Kidney glomerular epithelial cell (primary cell): ENCODE measurements at regions not wholly inside any gene's neighbourhood (a gene's known extent, or its start where the extent isn't known, plus 50 kb on each side); places are given as distances from the start of the nearest gene placed in this dataset.
A peak's percentile ranks its signal among the peaks of the same experiment; 100 is the strongest.

ENCODE experiments used
- DNase-seq: peaks from one replicate; lab custom pipeline; 2025; lab: John Stamatoyannopoulos, UW

GRCh38 chr20:12022126-12022525 is 104.4 kb downstream of the BTBD3 start:
- DNase-seq, result no peak

GRCh38 chr20:12023194-12023795 is 105.6 kb downstream of the BTBD3 start:
- no peak for DNase-seq

- DNase-seq, result no peak
Measured at GRCh38 chr20:12028771-12029170, 111.1 kb downstream of the BTBD3 start.

- DNase-seq, result no peak
Measured at GRCh38 chr20:12030470-12030869, 112.8 kb downstream of the BTBD3 start.

DNA sequence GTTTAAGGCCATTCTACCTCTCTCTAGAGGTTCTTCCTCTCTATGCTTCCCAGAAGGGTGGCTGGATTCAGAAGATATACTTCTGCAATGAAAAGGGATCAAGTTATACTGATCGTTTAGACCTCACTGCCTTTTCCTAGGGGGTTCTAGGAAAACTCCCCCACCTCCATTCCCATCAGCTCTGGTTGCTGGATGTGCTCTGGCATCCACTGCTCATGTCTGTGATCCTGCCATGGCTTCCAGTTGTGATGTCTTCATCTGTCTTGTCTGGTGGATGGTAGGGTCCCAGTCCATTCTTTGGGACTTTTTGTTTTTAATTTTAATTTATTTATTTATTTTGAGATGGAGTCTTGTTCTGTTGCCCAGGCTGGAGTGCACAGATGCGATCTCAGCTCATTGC is 118.4 kb downstream of the BTBD3 start:
- no peak for DNase-seq

DNA sequence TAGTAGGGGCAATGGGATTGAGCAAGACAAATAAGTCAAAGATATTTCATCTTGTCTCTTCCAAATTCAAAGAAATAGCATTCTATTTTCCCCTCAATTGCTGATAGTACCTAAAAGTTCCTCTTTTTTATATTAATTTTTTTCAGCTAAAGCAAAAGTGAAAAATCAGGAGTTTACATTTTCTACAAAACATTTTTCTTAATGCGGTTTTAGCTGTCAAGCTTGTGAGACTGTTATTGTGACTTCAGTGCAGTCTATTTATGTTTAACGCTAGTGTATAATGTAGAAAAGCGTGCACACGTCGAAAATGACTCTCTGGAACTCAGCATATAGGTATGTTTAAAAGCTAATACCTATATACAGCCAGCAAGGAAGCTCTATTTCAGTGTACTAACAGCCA is 119.8 kb downstream of the BTBD3 start:
- DNase-seq, result no peak

DNA sequence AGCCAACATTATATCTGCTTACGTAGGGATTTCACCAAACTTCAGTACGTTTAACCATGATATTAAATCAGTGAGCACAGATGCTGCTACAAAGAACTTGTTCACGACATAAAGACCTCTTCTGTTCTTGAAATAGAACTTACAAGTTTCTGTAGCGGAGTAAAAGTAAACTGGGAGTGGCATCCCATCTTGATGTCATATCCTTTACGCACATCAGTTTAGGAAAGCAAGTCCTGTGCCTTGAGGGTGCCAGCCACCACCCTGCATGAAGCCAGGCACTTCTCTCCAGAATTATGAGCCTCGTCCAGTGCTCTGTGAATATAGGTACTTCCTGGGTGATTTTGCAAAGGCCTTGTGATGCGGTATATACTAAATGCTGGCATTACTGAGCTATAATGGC is 122.6 kb downstream of the BTBD3 start:
- no peak for DNase-seq

DNA sequence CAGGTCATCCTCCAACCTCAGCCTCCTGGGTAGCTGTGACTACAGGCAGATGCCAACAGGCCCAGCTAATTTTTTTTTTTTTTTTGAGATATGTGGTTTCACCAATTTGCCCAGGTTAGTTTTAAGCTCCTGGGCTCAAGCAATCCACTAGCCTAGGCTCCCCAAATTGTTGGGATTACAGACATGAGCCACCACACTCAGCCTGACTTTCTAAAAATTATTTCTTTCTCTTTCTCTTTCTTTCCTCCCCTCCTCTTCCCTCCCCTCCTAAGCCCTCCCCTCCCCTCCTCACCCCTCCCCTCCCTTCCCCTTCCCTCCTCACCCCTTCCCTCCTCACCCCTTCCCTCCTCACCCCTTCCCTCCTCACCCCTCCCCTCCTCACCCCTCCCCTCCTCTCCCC is 127.3 kb downstream of the BTBD3 start:
- no peak for DNase-seq

GRCh38 chr20:12047838-12048432 is 130.2 kb downstream of the BTBD3 start:
- peak; percentile 2 for DNase-seq

- DNase-seq, result no peak
Measured at GRCh38 chr20:12049125-12049524, 131.4 kb downstream of the BTBD3 start.

GRCh38 chr20:12051206-12052163 is 133.8 kb downstream of the BTBD3 start:
- DNase-seq, result no peak

DNA sequence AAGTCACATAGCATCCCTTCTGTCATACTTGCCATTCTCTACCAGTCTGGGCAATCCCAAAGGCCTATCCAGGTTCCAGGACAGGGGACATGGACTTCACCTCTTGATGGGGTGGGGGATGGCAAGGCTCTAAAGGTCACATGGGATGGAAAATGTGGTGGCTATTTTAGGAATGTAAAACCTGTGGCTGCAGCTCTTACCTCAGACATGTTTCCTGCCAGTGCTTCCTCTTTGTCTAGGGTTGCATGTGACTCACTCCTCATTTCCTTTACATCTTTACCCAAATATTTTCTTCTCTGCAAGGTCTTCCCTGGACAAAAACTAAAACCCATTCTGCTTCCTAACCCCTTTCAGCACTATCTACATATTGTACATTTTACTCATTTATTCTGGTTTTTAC is 135.7 kb downstream of the BTBD3 start:
- DNase-seq, result peak; percentile 3

- no peak for DNase-seq
Measured at GRCh38 chr20:12054556-12054955, 136.9 kb downstream of the BTBD3 start.

GRCh38 chr20:12055161-12055560 is 137.5 kb downstream of the BTBD3 start:
- DNase-seq, result no peak

DNA sequence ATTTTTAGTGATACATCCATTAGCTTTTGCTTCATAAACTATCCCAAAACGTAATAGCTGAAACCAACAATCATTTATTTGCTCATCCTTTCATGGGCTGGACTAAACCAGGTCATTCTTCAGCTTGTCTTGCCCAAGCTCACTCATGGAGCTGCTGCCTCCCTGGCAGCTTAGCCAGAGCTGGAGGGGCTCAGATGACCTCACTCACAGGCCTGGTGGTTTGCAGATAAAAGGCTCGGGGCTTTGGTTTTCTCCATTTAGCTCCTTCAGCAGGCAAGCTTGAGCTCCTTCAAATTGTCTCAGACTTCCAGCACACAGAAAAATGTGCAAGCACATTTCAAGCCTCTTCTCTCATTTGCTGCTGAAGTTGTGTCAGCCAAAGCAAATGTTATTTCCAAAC is 139.1 kb downstream of the BTBD3 start:
- DNase-seq, result no peak

GRCh38 chr20:12057778-12058177 is 140.1 kb downstream of the BTBD3 start:
- no peak for DNase-seq

GRCh38 chr20:12058216-12058615 is 140.5 kb downstream of the BTBD3 start:
- no peak for DNase-seq

GRCh38 chr20:12061466-12061865 is 143.8 kb downstream of the BTBD3 start:
- DNase-seq, result no peak

GRCh38 chr20:12063106-12063684 is 145.5 kb downstream of the BTBD3 start:
- no peak for DNase-seq

GRCh38 chr20:12064540-12064939 is 146.8 kb downstream of the BTBD3 start:
- no peak for DNase-seq

GRCh38 chr20:12067686-12068085 is 150.0 kb downstream of the BTBD3 start:
- no peak for DNase-seq

GRCh38 chr20:12068121-12068520 is 150.4 kb downstream of the BTBD3 start:
- no peak for DNase-seq

GRCh38 chr20:12069181-12069580 is 151.5 kb downstream of the BTBD3 start:
- DNase-seq, result no peak
